ENCODE measurements at regions not wholly inside any gene's neighbourhood (a gene's known extent, or its start where the extent isn't known, plus 50 kb on each side); places are given as distances from the start of the nearest gene placed in this dataset.
A peak's percentile ranks its signal among the peaks of the same experiment; 100 is the strongest.

DNA sequence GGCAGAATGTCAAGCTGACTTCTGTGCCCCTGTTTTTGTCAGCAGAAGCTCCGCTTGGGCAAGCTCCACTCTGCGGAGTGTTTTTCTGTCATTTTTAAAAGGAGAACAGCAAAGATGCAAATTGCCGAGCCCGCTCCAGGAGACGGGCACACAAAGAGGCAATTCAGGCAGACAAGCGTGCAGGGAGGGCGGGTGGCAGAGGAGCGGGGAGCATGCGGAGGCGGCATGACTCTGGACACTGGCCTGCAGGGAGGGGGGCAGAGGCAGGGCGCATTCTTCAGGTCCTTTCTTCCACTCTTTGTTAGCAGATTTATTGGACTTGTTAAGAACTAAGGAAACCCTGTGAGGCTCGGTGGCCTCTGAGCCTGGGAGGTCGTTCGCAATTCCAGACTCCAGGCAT is 187.3 kb upstream of the RMST start:
- H3K79me2 ChIP-seq (ENCODE audit: insufficient read depth, low read length), result no peaks in the 10 kb centered on the region
- no peaks in the 10 kb centered on the region for H4K20me1 ChIP-seq (ENCODE audit: insufficient read depth, low read length)
- ATAC-seq (peak; percentile 68), FAIRE-seq (no peak), DNase-seq (ENCODE audit: low spot score) (no peak)
- no peak overlapping the region for H2AFZ ChIP-seq (ENCODE audit: low read length)
- WGBS (ENCODE audit: low lambda C conversion rate), result 4% methylated on average over 8 of the region's 14 CpGs
- POLR2A ChIA-PET, result no interaction called here
- no peak overlapping the region for H3K9ac ChIP-seq (ENCODE audit: insufficient read depth, low read depth, low read length)
- no peak overlapping the region for H3K27ac ChIP-seq (ENCODE audit: extremely low read length, insufficient read depth, low read length)
- H3K36me3 ChIP-seq (replicated peaks in 1 of 2; ENCODE audit: control insufficient read depth in 1 of 2, insufficient read depth in 2 of 2, low read length in 2 of 2), result no peaks in the 10 kb centered on the region
- intact Hi-C loops (cut with micrococcal nuclease; ENCODE audit: unreplicated experiment) (no loop called here), in situ Hi-C loops (cut with HindIII; ENCODE audit: extremely low pct_ligation_motif_present, low pct_unique_long_range_greater_than_20kb) (no loop called here)
- no peaks in the 10 kb centered on the region for H3K4me1 ChIP-seq (ENCODE audit: insufficient read depth, low read length)
- H3K9me3 ChIP-seq (ENCODE audit: low read length), result no peaks in the 10 kb centered on the region
- CTCF ChIA-PET (ENCODE audit: low intra/inter-chr PET ratio, low total read pairs), result no interaction called here
- H3K4me3 ChIP-seq (replicated peaks in 1 of 3; ENCODE audit: insufficient read depth in 1 of 3, low read depth in 2 of 3, low read length in 3 of 3), result peak overlapping the region in 1 of 3 experiments; percentile 7; a peak in 1 of 6 replicates
- BruUV-seq (replicated peaks), result no TSS peak
- no peaks in the 10 kb centered on the region for H3K27me3 ChIP-seq (ENCODE audit: control insufficient read depth in 1 of 2, insufficient read depth in 2 of 2, low read length in 2 of 2)
- peak overlapping the region; percentile 11; the same call in 1 of the 2 replicates for H3K4me2 ChIP-seq (ENCODE audit: low read depth, low read length)
- TF ChIP-seq HMG20A (CRISPR knock-in tag; IDR thresholded peaks at IDR 0.05; ENCODE audit: borderline replicate concordance) (peak; percentile 28; the same call in 1 of the 2 replicates), SOX5 (CRISPR knock-in tag; IDR thresholded peaks at IDR 0.05; ENCODE audit: borderline replicate concordance) (peak; percentile 46; the same call in 1 of the 2 replicates), ZNF746 (CRISPR knock-in tag; IDR thresholded peaks at IDR 0.05) (0 out of 2 replicates have a peak, but pooled peaks have one; percentile 59), SRY (CRISPR knock-in tag; IDR thresholded peaks at IDR 0.05) (no peak), ARID5B (CRISPR knock-in tag; IDR thresholded peaks at IDR 0.05) (peak; percentile 59), ZNF292 (CRISPR knock-in tag; IDR thresholded peaks at IDR 0.05; ENCODE audit: borderline replicate concordance, low read depth) (0 out of 2 replicates have a peak, but pooled peaks have one; percentile 32), ZNF18 (CRISPR knock-in tag; IDR thresholded peaks at IDR 0.05; ENCODE audit: insufficient replicate concordance) (no peak), ZNF891 (CRISPR knock-in tag; IDR thresholded peaks at IDR 0.05) (no peak)
- TF ChIP-seq, protein P1, sequence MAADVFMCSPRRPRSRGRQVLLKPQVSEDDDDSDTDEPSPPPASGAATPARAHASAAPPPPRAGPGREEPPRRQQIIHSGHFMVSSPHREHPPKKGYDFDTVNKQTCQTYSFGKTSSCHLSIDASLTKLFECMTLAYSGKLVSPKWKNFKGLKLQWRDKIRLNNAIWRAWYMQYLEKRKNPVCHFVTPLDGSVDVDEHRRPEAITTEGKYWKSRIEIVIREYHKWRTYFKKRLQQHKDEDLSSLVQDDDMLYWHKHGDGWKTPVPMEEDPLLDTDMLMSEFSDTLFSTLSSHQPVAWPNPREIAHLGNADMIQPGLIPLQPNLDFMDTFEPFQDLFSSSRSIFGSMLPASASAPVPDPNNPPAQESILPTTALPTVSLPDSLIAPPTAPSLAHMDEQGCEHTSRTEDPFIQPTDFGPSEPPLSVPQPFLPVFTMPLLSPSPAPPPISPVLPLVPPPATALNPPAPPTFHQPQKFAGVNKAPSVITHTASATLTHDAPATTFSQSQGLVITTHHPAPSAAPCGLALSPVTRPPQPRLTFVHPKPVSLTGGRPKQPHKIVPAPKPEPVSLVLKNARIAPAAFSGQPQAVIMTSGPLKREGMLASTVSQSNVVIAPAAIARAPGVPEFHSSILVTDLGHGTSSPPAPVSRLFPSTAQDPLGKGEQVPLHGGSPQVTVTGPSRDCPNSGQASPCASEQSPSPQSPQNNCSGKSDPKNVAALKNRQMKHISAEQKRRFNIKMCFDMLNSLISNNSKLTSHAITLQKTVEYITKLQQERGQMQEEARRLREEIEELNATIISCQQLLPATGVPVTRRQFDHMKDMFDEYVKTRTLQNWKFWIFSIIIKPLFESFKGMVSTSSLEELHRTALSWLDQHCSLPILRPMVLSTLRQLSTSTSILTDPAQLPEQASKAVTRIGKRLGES (CRISPR knock-in tag; IDR thresholded peaks at IDR 0.05; ENCODE audit: borderline replicate concordance), result peak; percentile 78; the same call in 1 of the 2 replicates
- TF ChIP-seq, protein P2, sequence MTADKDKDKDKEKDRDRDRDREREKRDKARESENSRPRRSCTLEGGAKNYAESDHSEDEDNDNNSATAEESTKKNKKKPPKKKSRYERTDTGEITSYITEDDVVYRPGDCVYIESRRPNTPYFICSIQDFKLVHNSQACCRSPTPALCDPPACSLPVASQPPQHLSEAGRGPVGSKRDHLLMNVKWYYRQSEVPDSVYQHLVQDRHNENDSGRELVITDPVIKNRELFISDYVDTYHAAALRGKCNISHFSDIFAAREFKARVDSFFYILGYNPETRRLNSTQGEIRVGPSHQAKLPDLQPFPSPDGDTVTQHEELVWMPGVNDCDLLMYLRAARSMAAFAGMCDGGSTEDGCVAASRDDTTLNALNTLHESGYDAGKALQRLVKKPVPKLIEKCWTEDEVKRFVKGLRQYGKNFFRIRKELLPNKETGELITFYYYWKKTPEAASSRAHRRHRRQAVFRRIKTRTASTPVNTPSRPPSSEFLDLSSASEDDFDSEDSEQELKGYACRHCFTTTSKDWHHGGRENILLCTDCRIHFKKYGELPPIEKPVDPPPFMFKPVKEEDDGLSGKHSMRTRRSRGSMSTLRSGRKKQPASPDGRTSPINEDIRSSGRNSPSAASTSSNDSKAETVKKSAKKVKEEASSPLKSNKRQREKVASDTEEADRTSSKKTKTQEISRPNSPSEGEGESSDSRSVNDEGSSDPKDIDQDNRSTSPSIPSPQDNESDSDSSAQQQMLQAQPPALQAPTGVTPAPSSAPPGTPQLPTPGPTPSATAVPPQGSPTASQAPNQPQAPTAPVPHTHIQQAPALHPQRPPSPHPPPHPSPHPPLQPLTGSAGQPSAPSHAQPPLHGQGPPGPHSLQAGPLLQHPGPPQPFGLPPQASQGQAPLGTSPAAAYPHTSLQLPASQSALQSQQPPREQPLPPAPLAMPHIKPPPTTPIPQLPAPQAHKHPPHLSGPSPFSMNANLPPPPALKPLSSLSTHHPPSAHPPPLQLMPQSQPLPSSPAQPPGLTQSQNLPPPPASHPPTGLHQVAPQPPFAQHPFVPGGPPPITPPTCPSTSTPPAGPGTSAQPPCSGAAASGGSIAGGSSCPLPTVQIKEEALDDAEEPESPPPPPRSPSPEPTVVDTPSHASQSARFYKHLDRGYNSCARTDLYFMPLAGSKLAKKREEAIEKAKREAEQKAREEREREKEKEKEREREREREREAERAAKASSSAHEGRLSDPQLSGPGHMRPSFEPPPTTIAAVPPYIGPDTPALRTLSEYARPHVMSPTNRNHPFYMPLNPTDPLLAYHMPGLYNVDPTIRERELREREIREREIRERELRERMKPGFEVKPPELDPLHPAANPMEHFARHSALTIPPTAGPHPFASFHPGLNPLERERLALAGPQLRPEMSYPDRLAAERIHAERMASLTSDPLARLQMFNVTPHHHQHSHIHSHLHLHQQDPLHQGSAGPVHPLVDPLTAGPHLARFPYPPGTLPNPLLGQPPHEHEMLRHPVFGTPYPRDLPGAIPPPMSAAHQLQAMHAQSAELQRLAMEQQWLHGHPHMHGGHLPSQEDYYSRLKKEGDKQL (CRISPR knock-in tag; IDR thresholded peaks at IDR 0.05; ENCODE audit: low read depth), result no peak
